SK-N-SH (cell line): ENCODE measurements at regions not wholly inside any gene's neighbourhood (a gene's known extent, or its start where the extent isn't known, plus 50 kb on each side); places are given as distances from the start of the nearest gene placed in this dataset.

ENCODE experiments used
- CTCF ChIA-PET: fragments of 300-600, 350-600 bp; formaldehyde crosslinking; extraction: SDS; loops from one replicate; lab custom pipeline; 2021; lab: Yijun Ruan, JAX
- POLR2A ChIA-PET: fragments of 350-600 bp; sonication (Branson Sonifier 250); formaldehyde crosslinking; extraction: SDS; loops from one replicate; lab custom pipeline; 2020; ENCODE audit warnings: antibody characterized with exemption, inconsistent platforms; lab: Yijun Ruan, JAX
- DNase-seq: peaks from one replicate; pipeline ENCODE4 v3.0.0; 2012
- H2AFZ ChIP-seq: fragments of 200-600 bp; sonication (generic); 2 replicates; pipeline ENCODE4 v1.8.1; 2016; ENCODE audit warnings: antibody characterized with exemption, mild to moderate bottlenecking, low read depth
- H3F3A ChIP-seq: fragments of 200-600 bp; sonication (generic); replicated peaks from 2 replicates; pipeline ENCODE3; 2016; ENCODE audit warnings: antibody characterized with exemption, mild to moderate bottlenecking; ENCODE audit not compliant: insufficient read depth
- H3K27ac ChIP-seq, 2 experiments: fragments of 200-500 bp in 1 of 2; fragments of 200-600 bp in 1 of 2; sonication (Bioruptor generic) in 1 of 2; sonication (generic), shearing (Covaris generic) in 1 of 2; 2 replicates each; pipeline versions ENCODE4 v1.5.1 to v1.6.1; 2014 to 2016; ENCODE audit warnings: low read depth in 2 of 2, inconsistent platforms in 1 of 2, low read length in 1 of 2, mild to moderate bottlenecking in 1 of 2, mixed read lengths in 1 of 2
- H3K27me3 ChIP-seq: fragments of 200-600 bp; sonication (generic), shearing (Covaris generic); 2 replicates; pipeline ENCODE4 v1.6.1; 2016; ENCODE audit warnings: mixed run types; ENCODE audit not compliant: insufficient read depth
- H3K36me3 ChIP-seq, 2 experiments: fragments of 200-500 bp in 1 of 2; fragments of 200-600 bp in 1 of 2; sonication (Bioruptor generic) in 1 of 2; sonication (generic) in 1 of 2; replicated peaks in 1 of 2; 2 replicates each; pipeline versions ENCODE3 to v1.5.1; 2014 to 2016; ENCODE audit warnings: low read length in 1 of 2, mild to moderate bottlenecking in 1 of 2; ENCODE audit not compliant: insufficient read depth in 2 of 2, control insufficient read depth in 1 of 2
- H3K4me1 ChIP-seq, 2 experiments: fragments of 200-500 bp in 1 of 2; fragments of 200-600 bp in 1 of 2; sonication (Bioruptor generic) in 1 of 2; sonication (generic), shearing (Covaris generic) in 1 of 2; 2 replicates each; pipeline versions ENCODE4 v1.5.1 to v1.6.1; 2014 to 2016; ENCODE audit warnings: low read depth in 1 of 2, low read length in 1 of 2, mixed run types in 1 of 2; ENCODE audit not compliant: insufficient read depth in 2 of 2, control insufficient read depth in 1 of 2
- H3K4me2 ChIP-seq: fragments of 200-600 bp; sonication (generic), shearing (Covaris generic); 2 replicates; pipeline ENCODE4 v1.6.1; 2017; ENCODE audit warnings: mixed run types
- H3K4me3 ChIP-seq, 2 experiments: fragments of 200-500 bp in 1 of 2; fragments of 200-600 bp in 1 of 2; sonication (Bioruptor generic) in 1 of 2; sonication (generic), shearing (Covaris generic) in 1 of 2; 2 replicates each; pipeline versions ENCODE4 v1.5.1 to v1.8.1; 2014 to 2016; ENCODE audit warnings: low read depth in 2 of 2, inconsistent platforms in 1 of 2, low read length in 1 of 2, mild to moderate bottlenecking in 1 of 2, mixed read lengths in 1 of 2, moderate library complexity in 1 of 2
- H3K79me2 ChIP-seq: fragments of 200-600 bp; sonication (generic); 2 replicates; pipeline ENCODE4 v1.8.1; 2017; ENCODE audit warnings: mild to moderate bottlenecking; ENCODE audit not compliant: insufficient read depth
- H3K9ac ChIP-seq: fragments of 200-600 bp; sonication (generic); 2 replicates; pipeline ENCODE4 v1.6.1; 2017; ENCODE audit warnings: mixed run types
- H3K9me2 ChIP-seq: fragments of 200-600 bp; sonication (generic); 2 replicates; pipeline ENCODE4 v1.6.1; 2017; ENCODE audit warnings: mixed run types
- H3K9me3 ChIP-seq: fragments of 200-600 bp; sonication (generic); 2 replicates; pipeline ENCODE4 v1.6.1; 2017; ENCODE audit warnings: mixed run types, mild to moderate bottlenecking, moderate library complexity
- H4K20me1 ChIP-seq: fragments of 200-600 bp; sonication (generic); 2 replicates; pipeline ENCODE4 v1.6.1; 2017; ENCODE audit warnings: mild to moderate bottlenecking, mixed run types; ENCODE audit not compliant: insufficient read depth
- CTCF ChIP-seq: fragments of 200-600 bp; sonication (generic); IDR thresholded peaks from 2 replicates; pipeline ENCODE4 v1.6.1; 2017; ENCODE audit warnings: antibody characterized with exemption, mild to moderate bottlenecking, moderate library complexity
- EP300 ChIP-seq, 2 experiments: IDR thresholded peaks; 2 replicates each; pipeline versions ENCODE4 v1.4.0 to v1.6.1; 2012; ENCODE audit warnings: borderline replicate concordance in 1 of 2, low read depth in 1 of 2, low read length in 1 of 2
- FOXJ3 ChIP-seq: sonication (generic); formaldehyde crosslinking; IDR thresholded peaks from 2 replicates; pipeline ENCODE4 v1.5.1; 2020; ENCODE audit warnings: mild to moderate bottlenecking, missing genetic modification reagents
- GATA2 ChIP-seq: sonication (generic); formaldehyde crosslinking; IDR thresholded peaks from 2 replicates; pipeline ENCODE4 v1.5.0; 2020; ENCODE audit warnings: mild to moderate bottlenecking, missing genetic modification reagents
- JUND ChIP-seq: IDR thresholded peaks from 2 replicates; pipeline ENCODE4 v1.4.0; 2012
- NRF1 ChIP-seq: IDR thresholded peaks from 2 replicates; pipeline ENCODE4 v1.6.1; 2012; ENCODE audit warnings: low read depth, mild to moderate bottlenecking, low read length
- POLR2AphosphoS5 ChIP-seq: IDR thresholded peaks from 2 replicates; pipeline ENCODE4 v1.6.1; 2012; ENCODE audit warnings: low read depth, low read length
- RCOR1 ChIP-seq: fragments of 150-350 bp; IDR thresholded peaks from 2 replicates; pipeline ENCODE4 v1.6.1; 2017; ENCODE audit warnings: antibody characterized with exemption, low read length
- REST ChIP-seq: IDR thresholded peaks from 2 replicates; pipeline ENCODE4 v1.6.1; 2012; ENCODE audit warnings: mild to moderate bottlenecking, low read depth, low read length, moderate library complexity
- RFX5 ChIP-seq: IDR thresholded peaks from 2 replicates; pipeline ENCODE4 v1.6.1; 2012; ENCODE audit warnings: mild to moderate bottlenecking, improper control_type of control experiment, low read length
- RXRA ChIP-seq: IDR thresholded peaks from 2 replicates; pipeline ENCODE4 v1.4.0; 2012; ENCODE audit warnings: low read depth, mild to moderate bottlenecking, borderline replicate concordance
- SMC3 ChIP-seq: IDR thresholded peaks from 2 replicates; pipeline ENCODE4 v1.6.1; 2012; ENCODE audit warnings: low read depth, low read length, improper control_type of control experiment
- YY1 ChIP-seq: IDR thresholded peaks from 2 replicates; pipeline ENCODE4 v1.4.0; 2012; ENCODE audit warnings: low read depth, mild to moderate bottlenecking
- WGBS: methylation state at CpG from one replicate; pipeline ENCODE4 v1.1.6; 2017; ENCODE audit warnings: low lambda C conversion rate; 5-methylcytosine and 5-hydroxymethylcytosine counted together
- TF ChIP-seq, protein P1 (sequence below): fragments of 150-350 bp; IDR thresholded peaks from 2 replicates; pipeline ENCODE4 v1.6.1; 2016; ENCODE audit warnings: mild to moderate bottlenecking, low read depth, low read length

DNA sequence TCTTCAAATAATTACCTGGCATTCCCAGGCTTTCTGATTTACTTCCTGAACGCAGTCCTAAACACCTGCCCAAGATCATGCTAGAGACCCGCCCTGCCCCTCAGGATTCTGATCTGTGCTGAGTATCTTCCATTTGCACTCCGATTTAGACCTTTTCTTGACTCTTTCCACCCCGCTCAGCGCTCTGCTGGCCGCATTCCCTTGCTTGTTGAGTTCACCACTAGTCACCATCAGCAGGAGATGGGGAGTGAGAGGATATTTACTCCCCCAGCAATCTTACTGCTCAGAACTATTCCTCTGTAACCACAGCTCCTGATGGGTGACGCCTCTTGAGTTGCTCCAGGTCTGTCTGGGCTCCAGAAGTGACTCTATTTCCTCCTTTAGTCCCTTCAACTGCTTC, 419.4 kb upstream of the MIR17HG start:
- Histone ChIP-seq H3K4me3 (no peak overlapping the region), H3K27ac (no peak overlapping the region), H2AFZ (no peak overlapping the region), H3K9me3 (no peaks in the 10 kb centered on the region), H3K9me2 (no peaks in the 10 kb centered on the region), H3K9ac (no peak overlapping the region), H3K27me3 (no peaks in the 10 kb centered on the region), H3K36me3 (no peaks in the 10 kb centered on the region), H3K4me1 (no peaks in the 10 kb centered on the region), H3K4me2 (no peak overlapping the region), H3F3A (no peaks in the 10 kb centered on the region), H3K79me2 (no peaks in the 10 kb centered on the region), H4K20me1 (no peaks in the 10 kb centered on the region)
- POLR2A ChIA-PET, result no interaction called here
- TF ChIP-seq JUND (no peak), EP300 (IDR thresholded peaks at IDR 0.05; ENCODE audit: borderline replicate concordance in 1 of 2, low read depth in 1 of 2, low read length in 1 of 2) (no peak), GATA2 (CRISPR knock-in tag) (no peak), POLR2AphosphoS5 (no peak), RFX5 (no peak), RXRA (no peak), RCOR1 (no peak), SMC3 (no peak)
- TF ChIP-seq, protein P1, sequence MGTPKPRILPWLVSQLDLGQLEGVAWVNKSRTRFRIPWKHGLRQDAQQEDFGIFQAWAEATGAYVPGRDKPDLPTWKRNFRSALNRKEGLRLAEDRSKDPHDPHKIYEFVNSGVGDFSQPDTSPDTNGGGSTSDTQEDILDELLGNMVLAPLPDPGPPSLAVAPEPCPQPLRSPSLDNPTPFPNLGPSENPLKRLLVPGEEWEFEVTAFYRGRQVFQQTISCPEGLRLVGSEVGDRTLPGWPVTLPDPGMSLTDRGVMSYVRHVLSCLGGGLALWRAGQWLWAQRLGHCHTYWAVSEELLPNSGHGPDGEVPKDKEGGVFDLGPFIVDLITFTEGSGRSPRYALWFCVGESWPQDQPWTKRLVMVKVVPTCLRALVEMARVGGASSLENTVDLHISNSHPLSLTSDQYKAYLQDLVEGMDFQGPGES, result no peak
- DNase-seq, result no peak
- CTCF ChIA-PET, result no interaction called here
- WGBS, result 46% methylated on average over 7 of the region's 7 CpGs

DNA sequence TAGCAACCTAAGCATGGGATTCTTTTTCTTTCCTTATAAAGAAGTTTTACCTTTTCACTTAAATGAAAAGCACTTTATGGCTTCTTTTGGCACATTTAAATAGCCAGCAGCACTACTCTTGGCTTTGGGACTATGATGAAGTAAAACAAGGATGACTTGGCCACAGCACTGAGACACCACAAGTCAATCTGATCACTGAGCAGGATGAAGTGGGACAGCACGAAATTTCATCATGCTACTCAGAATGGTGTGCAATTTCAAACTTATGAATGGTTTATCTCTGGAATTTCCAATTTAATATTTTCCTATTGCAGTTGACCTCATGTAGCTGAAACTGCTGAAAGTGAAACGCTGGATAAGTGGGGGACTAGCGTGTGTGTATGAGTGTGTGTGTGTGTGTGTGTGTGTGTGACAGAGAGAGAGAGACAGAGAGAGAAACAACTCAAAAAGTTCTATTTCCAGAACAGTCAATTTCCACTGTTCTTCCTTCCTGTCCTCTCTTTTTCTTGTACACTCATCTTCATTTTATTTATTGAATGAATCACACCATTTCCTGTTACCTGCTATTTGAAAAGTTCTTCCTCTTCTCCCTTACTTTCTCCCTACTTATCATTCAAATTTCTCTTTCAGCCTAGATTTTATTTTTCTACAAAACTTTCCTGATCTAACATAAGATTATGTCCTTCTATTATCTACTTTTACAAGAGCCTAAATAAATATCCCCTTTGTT, 414.2 kb upstream of the MIR17HG start:
- no peak overlapping the region for H3K4me3 ChIP-seq
- no peaks in the 10 kb centered on the region for H3K4me1 ChIP-seq
- H3K9ac ChIP-seq, result no peak overlapping the region
- ChIA-PET CTCF (no interaction called here), POLR2A (no interaction called here)
- DNase-seq, result no peak
- 53% methylated on average over 3 of the region's 3 CpGs for WGBS
- no peak for TF ChIP-seq YY1
- no peak for TF ChIP-seq NRF1
- no peak for TF ChIP-seq SMC3
- H3K9me3 ChIP-seq, result no peaks in the 10 kb centered on the region
- H3K79me2 ChIP-seq, result no peaks in the 10 kb centered on the region
- no peaks in the 10 kb centered on the region for H3K27me3 ChIP-seq
- H3F3A ChIP-seq, result no peaks in the 10 kb centered on the region
- H4K20me1 ChIP-seq, result no peaks in the 10 kb centered on the region
- no peaks in the 10 kb centered on the region for H3K9me2 ChIP-seq
- H3K4me2 ChIP-seq, result no peak overlapping the region
- H2AFZ ChIP-seq, result no peak overlapping the region
- no peak overlapping the region for H3K27ac ChIP-seq
- H3K36me3 ChIP-seq, result no peaks in the 10 kb centered on the region

DNA sequence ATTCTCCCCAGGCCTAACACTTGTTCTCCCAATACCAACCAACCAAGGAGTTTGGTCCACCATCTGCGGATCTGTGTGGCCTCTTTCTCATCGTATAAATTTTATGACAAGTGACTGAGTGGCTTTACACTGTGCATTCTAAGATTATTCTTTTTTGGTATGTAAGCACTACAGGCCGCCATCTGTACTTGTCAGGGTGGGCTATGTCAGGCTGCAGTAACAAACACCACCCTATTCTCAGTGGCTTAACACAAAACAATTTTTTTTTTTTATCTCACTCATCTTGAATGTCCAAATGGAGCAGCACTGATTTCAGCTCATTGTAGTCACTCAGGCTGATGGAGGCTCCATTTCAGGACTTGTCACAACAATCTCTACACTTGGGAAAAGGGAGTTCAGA, 412.7 kb upstream of the MIR17HG start:
- no peak overlapping the region for H3K27ac ChIP-seq
- H2AFZ ChIP-seq, result no peak overlapping the region
- H3K9me2 ChIP-seq, result no peaks in the 10 kb centered on the region
- no peaks in the 10 kb centered on the region for H3K36me3 ChIP-seq
- H3K9me3 ChIP-seq, result no peaks in the 10 kb centered on the region
- WGBS, result 69% methylated on average over 3 of the region's 3 CpGs
- no peak for DNase-seq
- no peaks in the 10 kb centered on the region for H3K79me2 ChIP-seq
- H3K4me2 ChIP-seq, result no peak overlapping the region
- CTCF ChIA-PET, result no interaction called here
- H3K9ac ChIP-seq, result no peak overlapping the region
- no peaks in the 10 kb centered on the region for H3K4me1 ChIP-seq
- POLR2A ChIA-PET, result no interaction called here
- no peaks in the 10 kb centered on the region for H3F3A ChIP-seq
- H3K4me3 ChIP-seq, result no peak overlapping the region
- no peaks in the 10 kb centered on the region for H3K27me3 ChIP-seq
- H4K20me1 ChIP-seq, result no peaks in the 10 kb centered on the region
- TF ChIP-seq RFX5, result no peak
- TF ChIP-seq REST, result no peak
- TF ChIP-seq FOXJ3 (CRISPR knock-in tag), result no peak
- TF ChIP-seq GATA2 (CRISPR knock-in tag), result no peak
- TF ChIP-seq EP300 (IDR thresholded peaks at IDR 0.05; ENCODE audit: borderline replicate concordance in 1 of 2, low read depth in 1 of 2, low read length in 1 of 2), result no peak
- TF ChIP-seq, protein P1, result no peak
- no peak for TF ChIP-seq CTCF
